Prostate gland (tissue), 2 donors: ENCODE measurements at regions not wholly inside any gene's neighbourhood (a gene's known extent, or its start where the extent isn't known, plus 50 kb on each side); places are given as distances from the start of the nearest gene placed in this dataset.
"Not testable (repeated sequence)": the region's sequence is repeated elsewhere in the genome, so short reads cannot be mapped to it uniquely, and the experiment has no call there.

Experiments
- DNase-seq: peaks from one replicate; pipeline ENCODE4 v3.0.0-alpha.2; 2019; ENCODE audit warnings: low spot score
- H3K27ac ChIP-seq, 2 donors: fragments of 200-600 bp; sonication (generic); 2 replicates each; pipeline ENCODE4 v1.5.1; 2017 to 2019
- H3K27me3 ChIP-seq: fragments of 200-600 bp; sonication (generic); replicated peaks from 2 replicates; pipeline ENCODE4 v1.5.1; 2019; ENCODE audit not compliant: insufficient read depth
- H3K36me3 ChIP-seq, 2 donors: fragments of 200-600 bp; sonication (generic); 1 replicate in 1 of 2; 2 replicates in 1 of 2; pipeline versions ENCODE4 v1.5.1 to v1.8.1; 2017 to 2019
- H3K4me1 ChIP-seq: fragments of 200-600 bp; sonication (generic); replicated peaks from 2 replicates; pipeline ENCODE4 v1.5.1; 2019
- H3K4me3 ChIP-seq, 2 donors: fragments of 200-600 bp; sonication (generic); 2 replicates each; pipeline ENCODE4 v1.5.1; 2017 to 2019
- H3K9me3 ChIP-seq: fragments of 200-600 bp; sonication (generic); 2 replicates; pipeline ENCODE4 v1.5.1; 2017
- CTCF ChIP-seq, 4 experiments: fragments of 200-600 bp in 2 of 4; fragments of 450-650 bp in 2 of 4; sonication (generic) in 2 of 4; IDR thresholded peaks; 1 replicate in 3 of 4; 2 replicates in 1 of 4; pipeline ENCODE4 v1.5.1; 2016 to 2019; ENCODE audit warnings: antibody characterized with exemption in 4 of 4, mild to moderate bottlenecking in 2 of 4, moderate library complexity in 2 of 4
- POLR2A ChIP-seq: fragments of 450-650 bp; IDR thresholded peaks from one replicate; pipeline ENCODE4 v1.6.1; 2016; ENCODE audit warnings: antibody characterized with exemption, mild to moderate bottlenecking
- POLR2AphosphoS5 ChIP-seq: sonication (generic); formaldehyde crosslinking; IDR thresholded peaks from one replicate; pipeline ENCODE4 v1.6.1; 2017; ENCODE audit warnings: antibody characterized with exemption
- WGBS: methylation state at CpG from one replicate; pipeline ENCODE4 v1.1.5; 2018; 5-methylcytosine and 5-hydroxymethylcytosine counted together
- intact Hi-C: fragments of 100-400 bp; cut with DNase I; formaldehyde crosslinking; loops from one replicate; pipeline ENCODE4 v1.14.2; 2022

- 95% methylated on average over 2 of the region's 2 CpGs for WGBS
- no peak overlapping the region for H3K27ac ChIP-seq
- TF ChIP-seq CTCF (IDR thresholded peaks at IDR 0.05) (no peak), POLR2AphosphoS5 (no peak), POLR2A (no peak)
- H3K36me3 ChIP-seq, result no peaks in the 10 kb centered on the region
- DNase-seq, result no peak
- intact Hi-C loops, result no loop called here
- no peaks in the 10 kb centered on the region for H3K9me3 ChIP-seq
- H3K4me1 ChIP-seq, result no peaks in the 10 kb centered on the region
- no peaks in the 10 kb centered on the region for H3K27me3 ChIP-seq
- H3K4me3 ChIP-seq, result no peak overlapping the region
These were observed 79.1 kb upstream of the HAND2 start for GRCh38 chr4:173609158-173609557.

- WGBS, result 47% methylated on average over 14 of the region's 15 CpGs
- H3K9me3 ChIP-seq, H3K36me3 ChIP-seq, H3K27me3 ChIP-seq, intact Hi-C loops, H3K4me3 ChIP-seq, H3K27ac ChIP-seq, H3K4me1 ChIP-seq, DNase-seq: not testable (repeated sequence)
These were observed 78.6 kb upstream of the HAND2 start for GRCh38 chr4:173608632-173609031.

- intact Hi-C loops, result no loop called here
- H3K4me1 ChIP-seq, result no peaks in the 10 kb centered on the region
- WGBS, result 93% methylated on average over 3 of the region's 3 CpGs
- DNase-seq, result no peak
- no peaks in the 10 kb centered on the region for H3K27me3 ChIP-seq
- TF ChIP-seq POLR2A (no peak), CTCF (IDR thresholded peaks at IDR 0.05) (no peak), POLR2AphosphoS5 (no peak)
- no peaks in the 10 kb centered on the region for H3K9me3 ChIP-seq
- H3K4me3 ChIP-seq, result no peak overlapping the region
- H3K36me3 ChIP-seq, result no peaks in the 10 kb centered on the region
- no peak overlapping the region for H3K27ac ChIP-seq
These were observed 61.7 kb upstream of the HAND2 start for GRCh38 chr4:173591760-173592159.

- 89% methylated on average over 4 of the region's 4 CpGs for WGBS
- TF ChIP-seq POLR2A (no peak), POLR2AphosphoS5 (no peak), CTCF (IDR thresholded peaks at IDR 0.05) (no peak)
- Histone ChIP-seq H3K4me3 (no peak overlapping the region), H3K27ac (no peak overlapping the region), H3K9me3 (no peaks in the 10 kb centered on the region), H3K27me3 (no peaks in the 10 kb centered on the region), H3K36me3 (no peaks in the 10 kb centered on the region), H3K4me1 (no peaks in the 10 kb centered on the region)
- no peak for DNase-seq
- intact Hi-C loops, result no loop called here
These were observed 60.7 kb upstream of the HAND2 start for GRCh38 chr4:173590697-173591096.

GRCh38 chr4:173585876-173586572, 56.0 kb upstream of the HAND2 start:
- no peak for DNase-seq
- TF ChIP-seq POLR2A (no peak), CTCF (IDR thresholded peaks at IDR 0.05) (no peak), POLR2AphosphoS5 (no peak)
- Histone ChIP-seq H3K36me3 (no peaks in the 10 kb centered on the region), H3K4me3 (no peak overlapping the region), H3K27me3 (no peaks in the 10 kb centered on the region), H3K9me3 (no peaks in the 10 kb centered on the region), H3K4me1 (no peaks in the 10 kb centered on the region), H3K27ac (no peak overlapping the region)
- WGBS, result 73% methylated on average over 9 of the region's 9 CpGs
- intact Hi-C loops, result no loop called here
